ENCODE measurements at regions not wholly inside any gene's neighbourhood (a gene's known extent, or its start where the extent isn't known, plus 50 kb on each side); places are given as distances from the start of the nearest gene placed in this dataset.

GRCh38 chr2:116586328-116586689 lies 1228.2 kb upstream of the DDX18 start:
- Histone ChIP-seq H3K4me1 (ENCODE audit: insufficient read depth, low read length) (no peaks in the 10 kb centered on the region), H3K27me3 (ENCODE audit: control insufficient read depth in 1 of 2, insufficient read depth in 2 of 2, low read length in 2 of 2) (no peaks in the 10 kb centered on the region), H3K9me3 (ENCODE audit: control insufficient read depth in 1 of 2, insufficient read depth in 1 of 2, low read length in 2 of 2) (peaks cover 0 to 13% of the 10 kb centered on the region in 2 experiments), H3K4me3 (ENCODE audit: low read length) (no peak overlapping the region), H3K36me3 (ENCODE audit: insufficient read depth, low read length) (no peaks in the 10 kb centered on the region), H3K27ac (ENCODE audit: low read depth in 1 of 2, low read length in 2 of 2) (no peak overlapping the region)
- ATAC-seq (ENCODE audit: poor library complexity) (no peak), DNase-seq (no peak)
- no peak overlapping the region for H3K4me3 Mint-ChIP-seq
- intact Hi-C loops (cut with DNase I, micrococcal nuclease) = no loop called here
- H3K36me3 Mint-ChIP-seq (ENCODE audit: low read depth) = no peaks in the 10 kb centered on the region
- peaks cover 8% of the 10 kb centered on the region for H3K9me3 Mint-ChIP-seq
- H3K4me1 Mint-ChIP-seq (ENCODE audit: low read depth) = no peaks in the 10 kb centered on the region
- CTCF ChIA-PET = no interaction called here
- POLR2A ChIA-PET = no interaction called here
- no peak for TF ChIP-seq CTCF (IDR thresholded peaks at IDR 0.05)
- H3K27ac Mint-ChIP-seq = no peak overlapping the region
- no peaks in the 10 kb centered on the region for H3K27me3 Mint-ChIP-seq
